ENCODE measurements at regions not wholly inside any gene's neighbourhood (a gene's known extent, or its start where the extent isn't known, plus 50 kb on each side); places are given as distances from the start of the nearest gene placed in this dataset.

DNA sequence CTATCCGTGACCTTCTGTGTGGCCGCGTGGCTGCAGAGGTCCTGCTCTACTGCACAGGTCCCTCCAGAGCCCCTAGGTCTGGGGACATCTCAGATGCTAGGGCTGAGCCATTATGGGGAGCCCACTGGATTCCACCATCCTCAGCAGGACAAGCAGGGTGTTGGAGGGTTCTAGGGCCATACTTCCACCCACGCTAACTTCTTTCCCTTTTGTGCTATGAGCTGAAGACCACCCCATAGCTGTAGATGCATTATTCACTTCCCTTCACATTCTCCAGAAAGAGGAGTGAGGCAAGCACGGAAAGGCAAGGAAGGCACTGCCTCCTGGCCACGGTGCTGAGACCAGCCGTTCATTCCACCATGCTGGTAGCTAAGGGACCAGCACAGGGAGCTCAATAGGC lies 149.5 kb upstream of the MYCN start:
- H3K23ac ChIP-seq (ENCODE audit: insufficient read length), result no peak overlapping the region
- no peaks in the 10 kb centered on the region for H3K79me2 ChIP-seq (ENCODE audit: control insufficient read depth in 1 of 2, insufficient read depth in 2 of 2, low read length in 2 of 2)
- no peak overlapping the region for H2BK15ac ChIP-seq (ENCODE audit: low read length)
- no peak overlapping the region for H2BK5ac ChIP-seq (ENCODE audit: low read depth, low read length)
- H3K18ac ChIP-seq (ENCODE audit: extremely low read depth, low read length), result no peak overlapping the region
- no peaks in the 10 kb centered on the region for H3K9me3 ChIP-seq (ENCODE audit: insufficient read depth in 2 of 2, low read depth in 1 of 2, low read length in 1 of 2)
- CTCF ChIA-PET (ENCODE audit: partially characterized antibody), result interaction anchor here (0.6 to 1.7 kb wide), 5 partner anchors 9 to 117 kb away, joined by 3 to 7 read pairs (median 4); no protein-coding TSS in a partner anchor
- no peak overlapping the region for H4K91ac ChIP-seq (replicated peaks; ENCODE audit: insufficient read length, low read length)
- H4K8ac ChIP-seq (ENCODE audit: extremely low read depth, insufficient read depth, low read length), result peak overlapping the region; percentile 76
- FAIRE-seq (no peak), DNase-seq (ENCODE audit: low read depth in 1 of 2, low spot score in 2 of 2) (no peak)
- H3K79me1 ChIP-seq (ENCODE audit: low read depth, low read length), result no peaks in the 10 kb centered on the region
- no peaks in the 10 kb centered on the region for H3K27me3 ChIP-seq (replicated peaks in 1 of 4; ENCODE audit: control insufficient read depth in 3 of 4, extremely low read depth in 1 of 4, insufficient read depth in 3 of 4, low read length in 3 of 4)
- H3K4me3 ChIP-seq (ENCODE audit: extremely low read depth in 1 of 4, insufficient read depth in 2 of 4, low read depth in 3 of 4, low read length in 4 of 4), result no peak overlapping the region
- no peak overlapping the region for H2AFZ ChIP-seq (ENCODE audit: low read length)
- no peak overlapping the region for H3K4me2 ChIP-seq (ENCODE audit: insufficient read depth in 1 of 2, low read depth in 2 of 2, low read length in 2 of 2)
- POLR2A ChIA-PET (ENCODE audit: partially characterized antibody), result no interaction called here
- no peaks in the 10 kb centered on the region for H3K36me3 ChIP-seq (ENCODE audit: control insufficient read depth in 2 of 4, insufficient read depth in 4 of 4, low read length in 3 of 4)
- no peak overlapping the region for H3K56ac ChIP-seq (replicated peaks; ENCODE audit: insufficient read length, low read depth, low read length)
- peak overlapping the region; percentile 28 for H3K4ac ChIP-seq (replicated peaks; ENCODE audit: insufficient read length, low read depth, low read length)
- WGBS, 2 experiments (ENCODE audit: extremely low coverage in 1 of 2, insufficient coverage in 1 of 2, insufficient read length in 1 of 2, insufficient replicate concordance in 2 of 2, low coverage in 1 of 2, low lambda C conversion rate in 2 of 2, missing lambda C conversion rate in 1 of 2), result 96% methylated on average over 7 of the region's 7 CpGs; no CpG with 5 or more reads in 1 of the 2 experiments
- no peak overlapping the region for H2BK120ac ChIP-seq (replicated peaks; ENCODE audit: low read depth, low read length)
- no peak overlapping the region for H3K27ac ChIP-seq (ENCODE audit: low read depth, low read length)
- H3K23me2 ChIP-seq (ENCODE audit: low read depth, low read length), result peaks cover 4% of the 10 kb centered on the region; the same call in 1 of the 2 replicates
- no peak overlapping the region for H4K5ac ChIP-seq (ENCODE audit: insufficient read length, low read depth, low read length)
- no peak overlapping the region for H3K9ac ChIP-seq (replicated peaks in 1 of 4; ENCODE audit: extremely low read depth in 1 of 4, low read depth in 3 of 4, low read length in 3 of 4)
- no peak overlapping the region; the same call in 1 of the 2 replicates for H2AK5ac ChIP-seq (ENCODE audit: low read depth, low read length)
- H3K14ac ChIP-seq (ENCODE audit: insufficient read length), result no peak overlapping the region
- H4K20me1 ChIP-seq (replicated peaks in 1 of 2; ENCODE audit: control insufficient read depth in 1 of 2, insufficient read depth in 2 of 2, low read length in 2 of 2), result no peaks in the 10 kb centered on the region
- H2BK20ac ChIP-seq (ENCODE audit: low read length), result no peak overlapping the region
- no peaks in the 10 kb centered on the region; a peak in 1 of 7 replicates for H3K4me1 ChIP-seq (replicated peaks in 1 of 4; ENCODE audit: control insufficient read depth in 3 of 4, insufficient read depth in 4 of 4, low read length in 3 of 4)
- H2BK12ac ChIP-seq (ENCODE audit: low read depth, low read length), result no peak overlapping the region
- no peak for TF ChIP-seq GTF2F1 (IDR thresholded peaks at IDR 0.05; ENCODE audit: borderline replicate concordance, low read depth, low read length)
- no peak for TF ChIP-seq BCL11A (IDR thresholded peaks at IDR 0.05; ENCODE audit: low read depth in 2 of 2, low read length in 2 of 2)
- TF ChIP-seq HDAC6 (IDR thresholded peaks at IDR 0.05; ENCODE audit: low read depth, low read length), result no peak
- TF ChIP-seq HDAC2 (IDR thresholded peaks at IDR 0.05; ENCODE audit: borderline replicate concordance in 1 of 2, low read depth in 2 of 2, low read length in 2 of 2), result no peak
- no peak for TF ChIP-seq FOSL1 (IDR thresholded peaks at IDR 0.05; ENCODE audit: insufficient read depth, low read depth, low read length)
- no peak for TF ChIP-seq TCF12 (IDR thresholded peaks at IDR 0.05; ENCODE audit: low read depth, low read length)
- no peak for TF ChIP-seq NRF1 (IDR thresholded peaks at IDR 0.05; ENCODE audit: low read depth, low read length)
- no peak for TF ChIP-seq SIN3A (conservative IDR thresholded peaks at IDR 0.05 in 1 of 2, IDR thresholded peaks at IDR 0.05 in 1 of 2; ENCODE audit: low read depth in 1 of 2, low read length in 2 of 2)
- no peak for TF ChIP-seq TAF7 (optimal IDR thresholded peaks at IDR 0.05; ENCODE audit: borderline replicate concordance, low read depth, low read length)
- TF ChIP-seq EGR1 (IDR thresholded peaks at IDR 0.05; ENCODE audit: borderline replicate concordance, low read depth, low read length), result no peak
- TF ChIP-seq CEBPB (IDR thresholded peaks at IDR 0.05; ENCODE audit: low read depth, low read length), result no peak
- TF ChIP-seq SAP30 (IDR thresholded peaks at IDR 0.05; ENCODE audit: insufficient read depth, insufficient replicate concordance, low read length), result no peak
- no peak for TF ChIP-seq ZNF274 (IDR thresholded peaks at IDR 0.05; ENCODE audit: borderline replicate concordance, extremely low read depth, low read length)
- TF ChIP-seq TBP (IDR thresholded peaks at IDR 0.05; ENCODE audit: low read depth, low read length), result no peak
- no peak for TF ChIP-seq POLR2A (IDR thresholded peaks at IDR 0.05; ENCODE audit: control extremely low read depth in 1 of 2, low read depth in 2 of 2, low read length in 2 of 2)
